ENCODE measurements at regions not wholly inside any gene's neighbourhood (a gene's known extent, or its start where the extent isn't known, plus 50 kb on each side); places are given as distances from the start of the nearest gene placed in this dataset.

DNA sequence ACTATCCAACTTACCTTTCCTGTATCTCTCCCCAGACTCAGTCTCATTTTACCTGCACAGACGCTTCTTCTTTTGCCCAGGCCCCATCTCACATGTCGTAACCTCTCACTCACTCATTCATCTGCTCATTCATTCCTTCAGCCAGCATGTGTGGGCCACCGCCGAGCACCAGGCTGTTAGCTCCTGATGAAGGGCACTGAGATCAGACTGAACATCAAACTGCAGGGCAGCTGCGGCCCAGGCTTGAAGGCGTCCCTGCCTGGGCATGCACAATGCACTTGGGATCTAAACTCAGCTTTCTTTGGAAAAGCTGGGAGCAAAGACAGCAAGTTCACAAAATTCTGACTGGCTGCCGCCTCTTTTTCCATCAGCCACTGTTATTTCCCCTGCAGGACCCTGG is 1456.3 kb downstream of the BRD1 start (continued):
- no peak for TF ChIP-seq ARNTL (CRISPR knock-in tag; IDR thresholded peaks at IDR 0.05; ENCODE audit: borderline replicate concordance, low read depth)
- TF ChIP-seq, protein P1, sequence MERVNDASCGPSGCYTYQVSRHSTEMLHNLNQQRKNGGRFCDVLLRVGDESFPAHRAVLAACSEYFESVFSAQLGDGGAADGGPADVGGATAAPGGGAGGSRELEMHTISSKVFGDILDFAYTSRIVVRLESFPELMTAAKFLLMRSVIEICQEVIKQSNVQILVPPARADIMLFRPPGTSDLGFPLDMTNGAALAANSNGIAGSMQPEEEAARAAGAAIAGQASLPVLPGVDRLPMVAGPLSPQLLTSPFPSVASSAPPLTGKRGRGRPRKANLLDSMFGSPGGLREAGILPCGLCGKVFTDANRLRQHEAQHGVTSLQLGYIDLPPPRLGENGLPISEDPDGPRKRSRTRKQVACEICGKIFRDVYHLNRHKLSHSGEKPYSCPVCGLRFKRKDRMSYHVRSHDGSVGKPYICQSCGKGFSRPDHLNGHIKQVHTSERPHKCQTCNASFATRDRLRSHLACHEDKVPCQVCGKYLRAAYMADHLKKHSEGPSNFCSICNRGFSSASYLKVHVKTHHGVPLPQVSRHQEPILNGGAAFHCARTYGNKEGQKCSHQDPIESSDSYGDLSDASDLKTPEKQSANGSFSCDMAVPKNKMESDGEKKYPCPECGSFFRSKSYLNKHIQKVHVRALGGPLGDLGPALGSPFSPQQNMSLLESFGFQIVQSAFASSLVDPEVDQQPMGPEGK (CRISPR knock-in tag; IDR thresholded peaks at IDR 0.05; ENCODE audit: borderline replicate concordance), result no peak

DNA sequence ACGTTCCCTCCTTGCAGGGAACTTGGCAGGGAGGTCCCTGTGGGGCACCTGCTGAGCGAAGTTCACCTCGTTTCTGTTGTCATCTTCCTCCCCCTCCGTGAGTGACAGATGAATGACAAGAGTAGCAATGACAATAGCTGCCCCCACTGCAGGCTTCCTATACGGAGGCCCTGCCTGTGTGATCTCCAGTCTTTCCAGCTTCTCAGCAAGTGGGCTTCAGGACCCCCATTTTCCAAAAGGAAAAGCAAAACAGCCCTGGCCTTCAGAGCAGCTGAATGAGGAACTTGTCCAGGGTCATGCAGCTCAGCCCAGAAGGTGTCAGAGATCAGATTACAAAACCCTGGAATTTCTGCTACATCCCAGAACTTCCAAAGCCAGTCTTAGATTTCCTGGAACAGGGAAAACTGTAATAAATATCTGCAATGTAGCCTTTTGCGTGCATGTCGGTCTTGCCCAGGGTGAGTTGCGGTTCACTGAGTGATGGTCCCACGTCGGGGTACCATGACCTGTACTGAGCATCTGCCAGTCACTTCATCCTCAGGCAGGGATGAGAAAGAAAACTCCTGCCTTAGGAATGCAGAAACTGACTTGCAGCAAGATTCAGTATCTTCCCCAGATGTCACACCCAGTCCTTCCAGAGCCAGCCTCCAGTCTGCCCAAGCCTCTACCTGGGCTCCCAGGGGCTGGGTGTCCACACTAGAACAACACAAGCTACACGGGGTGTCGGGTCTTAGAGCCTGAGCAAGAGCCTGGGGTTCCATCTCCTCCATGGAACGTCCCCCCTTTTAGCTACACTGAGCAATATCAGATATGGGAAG is 1457.0 kb downstream of the BRD1 start:
- no peak for TF ChIP-seq PPARA (CRISPR knock-in tag; IDR thresholded peaks at IDR 0.05; ENCODE audit: borderline replicate concordance)
- no peak for TF ChIP-seq ARNTL (CRISPR knock-in tag; IDR thresholded peaks at IDR 0.05; ENCODE audit: borderline replicate concordance, low read depth)
- TF ChIP-seq ZFP30 (CRISPR knock-in tag; IDR thresholded peaks at IDR 0.05), result no peak
- TF ChIP-seq TCF4 (CRISPR knock-in tag; IDR thresholded peaks at IDR 0.05; ENCODE audit: borderline replicate concordance), result no peak
- TF ChIP-seq, protein P2, sequence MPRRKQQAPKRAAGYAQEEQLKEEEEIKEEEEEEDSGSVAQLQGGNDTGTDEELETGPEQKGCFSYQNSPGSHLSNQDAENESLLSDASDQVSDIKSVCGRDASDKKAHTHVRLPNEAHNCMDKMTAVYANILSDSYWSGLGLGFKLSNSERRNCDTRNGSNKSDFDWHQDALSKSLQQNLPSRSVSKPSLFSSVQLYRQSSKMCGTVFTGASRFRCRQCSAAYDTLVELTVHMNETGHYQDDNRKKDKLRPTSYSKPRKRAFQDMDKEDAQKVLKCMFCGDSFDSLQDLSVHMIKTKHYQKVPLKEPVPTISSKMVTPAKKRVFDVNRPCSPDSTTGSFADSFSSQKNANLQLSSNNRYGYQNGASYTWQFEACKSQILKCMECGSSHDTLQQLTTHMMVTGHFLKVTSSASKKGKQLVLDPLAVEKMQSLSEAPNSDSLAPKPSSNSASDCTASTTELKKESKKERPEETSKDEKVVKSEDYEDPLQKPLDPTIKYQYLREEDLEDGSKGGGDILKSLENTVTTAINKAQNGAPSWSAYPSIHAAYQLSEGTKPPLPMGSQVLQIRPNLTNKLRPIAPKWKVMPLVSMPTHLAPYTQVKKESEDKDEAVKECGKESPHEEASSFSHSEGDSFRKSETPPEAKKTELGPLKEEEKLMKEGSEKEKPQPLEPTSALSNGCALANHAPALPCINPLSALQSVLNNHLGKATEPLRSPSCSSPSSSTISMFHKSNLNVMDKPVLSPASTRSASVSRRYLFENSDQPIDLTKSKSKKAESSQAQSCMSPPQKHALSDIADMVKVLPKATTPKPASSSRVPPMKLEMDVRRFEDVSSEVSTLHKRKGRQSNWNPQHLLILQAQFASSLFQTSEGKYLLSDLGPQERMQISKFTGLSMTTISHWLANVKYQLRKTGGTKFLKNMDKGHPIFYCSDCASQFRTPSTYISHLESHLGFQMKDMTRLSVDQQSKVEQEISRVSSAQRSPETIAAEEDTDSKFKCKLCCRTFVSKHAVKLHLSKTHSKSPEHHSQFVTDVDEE (CRISPR knock-in tag; IDR thresholded peaks at IDR 0.05), result no peak
- no peak for TF ChIP-seq RARB (CRISPR knock-in tag; IDR thresholded peaks at IDR 0.05)
- no peak for TF ChIP-seq ZFP3 (CRISPR knock-in tag; IDR thresholded peaks at IDR 0.05)
- TF ChIP-seq, protein P3, sequence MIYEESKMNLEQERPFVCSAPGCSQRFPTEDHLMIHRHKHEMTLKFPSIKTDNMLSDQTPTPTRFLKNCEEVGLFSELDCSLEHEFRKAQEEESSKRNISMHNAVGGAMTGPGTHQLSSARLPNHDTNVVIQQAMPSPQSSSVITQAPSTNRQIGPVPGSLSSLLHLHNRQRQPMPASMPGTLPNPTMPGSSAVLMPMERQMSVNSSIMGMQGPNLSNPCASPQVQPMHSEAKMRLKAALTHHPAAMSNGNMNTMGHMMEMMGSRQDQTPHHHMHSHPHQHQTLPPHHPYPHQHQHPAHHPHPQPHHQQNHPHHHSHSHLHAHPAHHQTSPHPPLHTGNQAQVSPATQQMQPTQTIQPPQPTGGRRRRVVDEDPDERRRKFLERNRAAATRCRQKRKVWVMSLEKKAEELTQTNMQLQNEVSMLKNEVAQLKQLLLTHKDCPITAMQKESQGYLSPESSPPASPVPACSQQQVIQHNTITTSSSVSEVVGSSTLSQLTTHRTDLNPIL (CRISPR knock-in tag; IDR thresholded peaks at IDR 0.05; ENCODE audit: low read depth), result no peak
- TF ChIP-seq GLIS3 (CRISPR knock-in tag; IDR thresholded peaks at IDR 0.05), result no peak
- no peak for TF ChIP-seq ZNF8 (CRISPR knock-in tag; IDR thresholded peaks at IDR 0.05)
- TF ChIP-seq, protein P4, sequence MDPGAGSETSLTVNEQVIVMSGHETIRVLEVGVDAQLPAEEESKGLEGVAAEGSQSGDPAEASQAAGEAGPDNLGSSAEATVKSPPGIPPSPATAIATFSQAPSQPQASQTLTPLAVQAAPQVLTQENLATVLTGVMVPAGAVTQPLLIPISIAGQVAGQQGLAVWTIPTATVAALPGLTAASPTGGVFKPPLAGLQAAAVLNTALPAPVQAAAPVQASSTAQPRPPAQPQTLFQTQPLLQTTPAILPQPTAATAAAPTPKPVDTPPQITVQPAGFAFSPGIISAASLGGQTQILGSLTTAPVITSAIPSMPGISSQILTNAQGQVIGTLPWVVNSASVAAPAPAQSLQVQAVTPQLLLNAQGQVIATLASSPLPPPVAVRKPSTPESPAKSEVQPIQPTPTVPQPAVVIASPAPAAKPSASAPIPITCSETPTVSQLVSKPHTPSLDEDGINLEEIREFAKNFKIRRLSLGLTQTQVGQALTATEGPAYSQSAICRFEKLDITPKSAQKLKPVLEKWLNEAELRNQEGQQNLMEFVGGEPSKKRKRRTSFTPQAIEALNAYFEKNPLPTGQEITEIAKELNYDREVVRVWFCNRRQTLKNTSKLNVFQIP (CRISPR knock-in tag; IDR thresholded peaks at IDR 0.05; ENCODE audit: borderline replicate concordance, low read depth), result no peak
- TF ChIP-seq BACH2 (CRISPR knock-in tag; IDR thresholded peaks at IDR 0.05; ENCODE audit: borderline replicate concordance), result no peak
- no peak for TF ChIP-seq TOX (CRISPR knock-in tag; IDR thresholded peaks at IDR 0.05; ENCODE audit: borderline replicate concordance)
- TF ChIP-seq, protein P5, sequence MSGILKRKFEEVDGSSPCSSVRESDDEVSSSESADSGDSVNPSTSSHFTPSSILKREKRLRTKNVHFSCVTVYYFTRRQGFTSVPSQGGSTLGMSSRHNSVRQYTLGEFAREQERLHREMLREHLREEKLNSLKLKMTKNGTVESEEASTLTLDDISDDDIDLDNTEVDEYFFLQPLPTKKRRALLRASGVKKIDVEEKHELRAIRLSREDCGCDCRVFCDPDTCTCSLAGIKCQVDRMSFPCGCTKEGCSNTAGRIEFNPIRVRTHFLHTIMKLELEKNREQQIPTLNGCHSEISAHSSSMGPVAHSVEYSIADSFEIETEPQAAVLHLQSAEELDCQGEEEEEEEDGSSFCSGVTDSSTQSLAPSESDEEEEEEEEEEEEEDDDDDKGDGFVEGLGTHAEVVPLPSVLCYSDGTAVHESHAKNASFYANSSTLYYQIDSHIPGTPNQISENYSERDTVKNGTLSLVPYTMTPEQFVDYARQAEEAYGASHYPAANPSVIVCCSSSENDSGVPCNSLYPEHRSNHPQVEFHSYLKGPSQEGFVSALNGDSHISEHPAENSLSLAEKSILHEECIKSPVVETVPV (CRISPR knock-in tag; IDR thresholded peaks at IDR 0.05), result no peak
- no peak for TF ChIP-seq SNAI2 (CRISPR knock-in tag; IDR thresholded peaks at IDR 0.05)
- TF ChIP-seq CSDC2 (CRISPR knock-in tag; IDR thresholded peaks at IDR 0.05), result no peak
- no peak for TF ChIP-seq ZNF70 (CRISPR knock-in tag; IDR thresholded peaks at IDR 0.05)
- TF ChIP-seq, protein P1 (CRISPR knock-in tag; IDR thresholded peaks at IDR 0.05; ENCODE audit: borderline replicate concordance), result no peak
- TF ChIP-seq ESRRG (CRISPR knock-in tag; IDR thresholded peaks at IDR 0.05), result no peak
- no peak for ATAC-seq

Data from SK-N-SH treated with all-trans-retinoic acid at 6 μM for 48 hours (cell line).